NCI-H1048 (cell line): ENCODE measurements at regions not wholly inside any gene's neighbourhood (a gene's known extent, or its start where the extent isn't known, plus 50 kb on each side); places are given as distances from the start of the nearest gene placed in this dataset.
A peak's percentile ranks its signal among the peaks of the same experiment; 100 is the strongest.

Experiments
- DNase-seq: peaks from one replicate; lab custom pipeline; 2025; lab: John Stamatoyannopoulos, UW

- DNase-seq: no peak
Measured at GRCh38 chr3:159763602-159764489, 224.8 kb upstream of the IL12A start.

- no peak for DNase-seq
Measured at GRCh38 chr3:159764490-159765029, 224.1 kb upstream of the IL12A start.

- DNase-seq: peak; percentile 65
Measured at GRCh38 chr3:159765030-159765859, 223.4 kb upstream of the IL12A start.

GRCh38 chr3:159765860-159766294 lies 222.8 kb upstream of the IL12A start:
- DNase-seq: no peak

- peak; percentile 21 for DNase-seq
Measured at GRCh38 chr3:159766563-159767185, 222.0 kb upstream of the IL12A start.

GRCh38 chr3:159770998-159771397 lies 217.6 kb upstream of the IL12A start:
- no peak for DNase-seq

GRCh38 chr3:159771865-159772611 lies 216.6 kb upstream of the IL12A start:
- no peak for DNase-seq

GRCh38 chr3:159773706-159774105 lies 214.9 kb upstream of the IL12A start:
- no peak for DNase-seq

GRCh38 chr3:159775372-159775961 lies 213.2 kb upstream of the IL12A start:
- DNase-seq: no peak

GRCh38 chr3:159776779-159777178 lies 211.9 kb upstream of the IL12A start:
- no peak for DNase-seq

- DNase-seq: no peak
Measured at GRCh38 chr3:159779883-159780282, 208.8 kb upstream of the IL12A start.

GRCh38 chr3:159781867-159782266 lies 206.8 kb upstream of the IL12A start:
- DNase-seq: no peak

GRCh38 chr3:159782724-159783421 lies 205.8 kb upstream of the IL12A start:
- DNase-seq: no peak

- DNase-seq: no peak
Measured at GRCh38 chr3:159783780-159784742, 204.6 kb upstream of the IL12A start.

GRCh38 chr3:159785273-159785708 lies 203.3 kb upstream of the IL12A start:
- no peak for DNase-seq

- no peak for DNase-seq
Measured at GRCh38 chr3:159786489-159787177, 202.0 kb upstream of the IL12A start.

GRCh38 chr3:159787178-159787574 lies 201.5 kb upstream of the IL12A start:
- DNase-seq: no peak

- DNase-seq: no peak
Measured at GRCh38 chr3:159787794-159788205, 200.8 kb upstream of the IL12A start.

- DNase-seq: no peak
Measured at GRCh38 chr3:159788291-159788690, 200.3 kb upstream of the IL12A start.
